ENCODE measurements at regions not wholly inside any gene's neighbourhood (a gene's known extent, or its start where the extent isn't known, plus 50 kb on each side); places are given as distances from the start of the nearest gene placed in this dataset.
"Not testable (repeated sequence)": the region's sequence is repeated elsewhere in the genome, so short reads cannot be mapped to it uniquely, and the experiment has no call there.

DNA sequence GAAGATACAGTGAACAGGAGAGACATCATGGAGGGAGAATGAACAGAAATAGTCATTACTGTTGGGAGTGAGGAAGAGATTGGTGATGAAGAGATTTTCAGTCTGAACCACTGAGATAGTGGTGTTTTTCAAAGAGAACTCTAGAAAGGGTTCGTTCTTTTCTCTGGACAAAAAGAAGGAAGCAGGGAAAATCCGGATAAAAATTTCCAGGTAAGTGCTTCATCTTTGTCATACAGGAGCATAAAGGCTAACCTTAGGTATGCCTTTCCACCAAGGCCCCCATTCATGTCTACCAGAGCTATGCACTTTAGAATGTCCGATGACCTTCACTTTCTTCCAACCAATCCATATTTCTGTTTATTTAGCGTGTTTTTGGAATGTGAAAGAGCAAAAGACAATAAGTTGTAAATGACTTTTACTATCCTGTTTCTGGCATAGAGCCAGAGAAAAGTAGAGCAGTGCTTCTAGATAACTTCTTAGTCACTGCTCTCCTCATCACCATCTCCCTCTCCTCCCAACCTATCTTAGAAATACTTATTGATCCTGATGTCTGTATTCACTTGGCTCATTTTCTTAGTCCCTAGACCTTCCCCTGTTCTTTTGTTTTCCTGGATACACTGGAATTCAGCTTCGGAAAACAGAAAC is 116.5 kb downstream of the TTC6 start:
- no peak for DNase-seq (ENCODE audit: low read depth in 2 of 2)

DNA sequence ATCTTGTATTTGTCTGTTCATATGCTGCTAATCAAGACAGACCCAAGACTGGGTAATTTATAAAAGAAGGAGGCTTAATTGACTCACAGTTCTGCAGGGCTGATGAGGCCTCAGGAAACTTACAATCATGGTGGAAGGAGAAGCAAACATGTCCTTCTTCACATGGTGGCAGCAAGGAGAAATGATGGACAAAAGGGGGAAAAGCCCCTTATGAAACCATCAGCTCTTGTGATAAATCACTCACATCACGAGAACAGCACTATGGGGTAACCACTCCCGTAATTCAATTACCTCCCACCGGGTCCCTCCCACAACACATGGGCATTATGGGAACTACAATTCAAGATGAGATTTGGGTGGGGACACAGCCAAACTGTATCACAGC is 117.0 kb downstream of the TTC6 start:
- not testable (repeated sequence) for DNase-seq (ENCODE audit: low read depth in 2 of 2)

DNA sequence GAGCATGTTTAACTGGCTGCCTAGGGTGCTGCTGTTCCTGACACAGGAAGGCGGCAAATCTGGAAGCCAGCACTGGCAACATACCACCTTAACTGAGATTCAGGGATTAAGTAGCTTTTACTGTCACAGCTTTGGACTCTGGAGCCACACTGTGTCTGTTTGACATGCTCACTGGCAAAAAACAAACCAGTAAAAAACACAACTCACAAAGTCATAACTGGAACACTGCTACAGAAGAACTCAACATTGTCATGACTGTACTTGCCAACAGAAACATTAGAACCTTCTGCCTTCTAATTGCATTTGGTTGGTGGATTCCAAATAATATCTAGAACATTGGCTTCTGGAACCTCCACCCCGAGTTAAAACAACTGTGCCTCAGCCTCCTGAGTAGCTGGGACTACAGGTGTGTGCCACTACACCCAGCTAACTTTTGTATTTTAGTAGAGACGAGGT is 117.6 kb downstream of the TTC6 start:
- no peak for DNase-seq (ENCODE audit: low read depth in 2 of 2)

DNA sequence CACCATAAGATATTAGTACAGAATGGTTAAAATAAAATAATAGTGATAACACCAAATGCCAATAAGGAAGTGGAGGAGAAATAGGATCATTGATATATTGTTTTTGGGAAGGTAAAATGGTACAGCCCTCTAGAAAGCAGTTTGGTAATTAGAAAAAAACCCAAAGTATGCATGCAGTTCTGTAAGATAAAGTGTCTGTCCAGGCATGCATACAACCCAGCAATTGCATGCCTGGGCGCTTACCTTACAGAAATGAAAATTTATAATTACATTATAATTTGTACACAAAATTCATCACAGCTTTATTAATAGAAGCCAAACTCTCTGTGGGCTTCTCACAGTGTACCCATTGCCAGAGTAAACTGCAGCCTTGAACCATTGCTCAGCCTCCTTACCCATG is 124.7 kb downstream of the TTC6 start:
- no peak for DNase-seq (ENCODE audit: low read depth in 2 of 2)

DNA sequence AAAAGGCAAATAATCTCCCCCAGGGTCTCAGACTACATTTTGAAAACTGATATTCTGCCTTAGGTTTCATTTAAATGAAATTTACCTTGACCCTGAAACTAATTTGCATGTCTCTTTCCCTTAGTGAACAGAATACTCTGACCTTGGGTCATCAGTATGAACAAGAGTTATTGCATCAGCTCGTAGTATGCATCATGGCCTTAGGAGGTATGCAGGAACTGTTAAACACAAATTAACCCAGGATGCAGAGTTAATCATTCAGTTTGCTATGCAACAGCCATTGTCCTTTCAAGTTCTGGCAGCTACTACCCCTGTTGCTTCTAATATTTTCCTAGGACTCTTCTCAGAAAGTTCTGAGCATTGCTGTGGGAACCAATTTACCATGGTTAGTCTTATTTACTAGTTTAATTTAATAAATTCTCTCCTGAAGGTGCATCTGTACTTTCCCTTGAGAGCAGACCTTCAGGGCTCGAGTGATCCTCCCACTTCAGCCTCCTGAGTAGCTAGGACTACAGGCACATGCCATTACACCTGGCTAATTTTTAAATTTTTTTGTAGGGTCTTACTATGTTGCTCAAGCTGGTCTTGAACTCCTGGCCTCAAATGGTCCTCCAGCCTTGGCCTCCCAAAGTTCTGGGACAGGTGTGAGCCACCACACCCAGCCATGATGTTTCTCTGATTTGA is 126.7 kb downstream of the TTC6 start:
- DNase-seq (ENCODE audit: low read depth in 2 of 2): no peak

DNA sequence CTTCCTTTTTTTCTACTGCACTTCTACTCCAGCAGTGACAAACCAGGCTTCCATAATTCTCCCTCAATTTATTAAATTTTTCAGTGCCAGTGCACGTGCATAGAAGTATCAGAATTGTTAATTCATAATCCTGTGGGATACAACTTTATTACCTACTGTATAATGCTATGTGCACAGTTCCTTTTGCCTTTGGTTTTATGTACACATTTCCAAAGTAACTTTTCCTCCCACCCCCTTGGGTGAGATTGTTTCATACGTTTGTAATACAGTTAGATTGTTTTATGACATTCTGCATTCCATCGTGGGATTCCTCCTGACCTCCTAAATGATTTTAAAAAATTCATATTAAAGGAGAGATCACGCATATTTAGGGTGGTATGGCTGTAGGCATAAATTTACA is 128.1 kb downstream of the TTC6 start:
- no peak for DNase-seq (ENCODE audit: low read depth in 2 of 2)

DNA sequence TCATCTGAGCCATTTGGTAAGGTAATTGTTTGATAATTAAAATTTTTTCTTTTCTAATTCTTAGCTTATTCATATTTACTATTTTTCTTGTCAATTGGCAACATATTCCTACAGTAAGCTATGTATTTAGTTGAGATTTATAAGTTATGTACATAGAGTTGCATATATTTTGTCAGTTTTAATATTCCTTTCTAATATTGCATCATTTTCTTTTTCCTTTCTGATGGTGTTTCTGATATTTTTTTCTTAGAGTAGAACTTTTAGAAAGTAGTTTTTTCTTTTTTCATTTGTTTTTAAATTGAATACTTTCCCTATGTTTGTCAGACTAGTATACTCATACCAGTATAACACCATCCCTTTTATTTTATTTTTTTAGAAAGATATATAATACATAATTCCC is 131.3 kb downstream of the TTC6 start:
- no peak for DNase-seq (ENCODE audit: low read depth in 2 of 2)

DNA sequence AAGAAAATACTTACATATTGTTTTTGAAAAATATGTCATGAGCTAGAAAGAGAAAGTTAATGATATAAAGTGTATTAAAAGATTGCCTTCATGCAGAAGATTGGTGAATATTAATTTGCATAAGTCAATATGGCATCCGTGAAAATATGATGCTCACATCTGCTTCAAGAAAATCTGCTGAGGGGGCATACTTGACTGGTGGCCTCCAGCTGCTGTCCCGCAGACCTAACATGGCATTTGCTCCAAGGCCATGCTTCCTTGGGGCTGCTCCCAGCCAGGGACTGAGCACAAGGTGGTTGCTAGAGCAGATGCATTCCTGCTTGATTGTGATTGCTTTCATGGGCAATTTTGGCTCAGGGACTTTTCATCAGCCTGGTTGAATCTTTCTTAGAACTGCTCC is 133.8 kb downstream of the TTC6 start:
- DNase-seq (ENCODE audit: low read depth in 2 of 2): no peak

DNA sequence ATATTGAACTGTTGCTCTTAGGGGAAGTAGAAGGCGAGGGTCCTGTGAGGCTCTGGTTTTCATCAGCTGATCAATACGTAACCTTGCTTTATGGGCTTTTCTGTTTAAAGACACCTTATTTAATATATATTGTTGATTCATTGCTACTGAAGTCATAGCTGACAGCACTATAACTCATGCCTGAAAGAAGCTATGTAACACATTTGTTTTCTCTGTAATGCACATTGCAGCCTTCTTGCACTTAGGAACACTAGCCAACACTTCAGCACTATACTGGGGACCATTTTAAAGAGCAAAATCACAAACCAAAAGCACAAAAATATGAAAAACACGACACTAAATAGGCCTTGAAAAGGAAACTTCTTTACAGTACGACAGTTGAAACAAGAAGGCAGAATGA is 135.7 kb downstream of the TTC6 start:
- DNase-seq (ENCODE audit: low read depth in 2 of 2): no peak

DNA sequence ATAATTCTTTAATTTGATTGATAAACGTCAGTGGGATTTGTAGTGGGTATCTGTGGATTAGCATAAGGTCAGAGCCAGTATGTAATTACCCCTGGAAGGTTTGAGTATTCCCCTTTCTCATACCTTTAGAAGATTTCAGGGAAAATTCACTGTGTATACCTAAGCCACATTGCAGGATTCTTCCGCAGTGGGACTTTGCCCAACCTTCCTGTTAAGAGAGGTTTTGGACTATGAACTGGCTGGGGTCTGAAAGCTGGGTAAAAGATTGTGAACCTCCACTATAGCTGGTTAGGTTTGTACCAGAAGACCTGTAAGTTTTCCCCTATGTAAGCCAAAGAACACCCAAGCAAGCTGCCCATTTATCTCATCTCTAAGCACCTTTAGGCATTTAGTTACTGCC is 150.2 kb downstream of the TTC6 start:
- DNase-seq (ENCODE audit: low read depth in 2 of 2): no peak

DNA sequence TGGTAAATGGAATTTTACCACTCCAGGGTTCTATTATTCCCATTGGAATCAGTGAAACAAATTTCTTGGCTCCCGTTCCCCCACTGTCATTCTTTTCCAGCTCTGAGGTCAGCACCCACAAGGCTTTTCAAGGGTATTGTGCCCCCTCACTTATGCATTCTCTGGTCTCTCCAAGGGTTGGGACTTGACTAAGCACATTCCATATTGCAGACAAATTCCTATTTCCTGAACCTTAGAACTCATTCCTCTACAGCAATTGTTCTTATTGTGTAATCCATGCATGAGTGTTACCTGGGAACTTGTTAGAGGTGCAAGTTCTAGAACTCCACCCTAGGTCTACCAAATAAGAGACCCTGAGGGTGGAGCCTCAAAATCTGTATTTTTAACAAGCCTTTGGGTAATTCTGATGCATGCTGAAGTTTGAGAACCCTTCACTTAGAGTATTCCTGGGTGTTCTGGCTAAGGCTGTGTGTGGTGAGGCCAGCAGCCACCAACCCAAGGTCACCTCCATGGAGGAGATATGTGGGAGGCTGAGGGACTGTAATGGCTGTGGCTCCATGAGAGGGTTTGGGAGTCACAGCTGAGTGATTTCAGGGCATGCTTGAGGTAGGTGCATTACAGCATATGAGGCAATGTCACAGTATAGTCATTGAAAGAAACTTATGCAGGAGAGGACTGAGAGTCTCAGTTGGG is 150.9 kb downstream of the TTC6 start:
- DNase-seq (ENCODE audit: low read depth in 2 of 2): no peak

DNA sequence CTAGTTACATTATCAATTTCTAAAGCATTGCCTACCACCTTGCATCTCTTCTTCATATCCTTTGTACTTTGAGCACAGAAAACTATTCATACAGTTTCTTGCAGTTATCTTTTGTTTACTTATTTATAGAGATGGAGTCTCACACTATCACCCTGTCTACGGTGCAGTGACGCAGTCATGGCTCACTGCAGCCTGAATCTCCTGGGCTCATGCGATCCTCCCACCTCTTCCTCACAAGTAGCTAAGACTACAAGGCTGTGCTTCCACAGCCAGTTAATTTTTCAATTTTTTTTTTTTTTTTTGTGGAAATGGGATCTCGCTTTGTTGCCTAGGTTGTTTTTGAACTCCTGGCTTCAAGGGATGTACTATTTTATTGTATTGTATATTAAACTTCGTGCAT is 158.0 kb downstream of the TTC6 start:
- no peak for DNase-seq (ENCODE audit: low read depth in 2 of 2)

DNA sequence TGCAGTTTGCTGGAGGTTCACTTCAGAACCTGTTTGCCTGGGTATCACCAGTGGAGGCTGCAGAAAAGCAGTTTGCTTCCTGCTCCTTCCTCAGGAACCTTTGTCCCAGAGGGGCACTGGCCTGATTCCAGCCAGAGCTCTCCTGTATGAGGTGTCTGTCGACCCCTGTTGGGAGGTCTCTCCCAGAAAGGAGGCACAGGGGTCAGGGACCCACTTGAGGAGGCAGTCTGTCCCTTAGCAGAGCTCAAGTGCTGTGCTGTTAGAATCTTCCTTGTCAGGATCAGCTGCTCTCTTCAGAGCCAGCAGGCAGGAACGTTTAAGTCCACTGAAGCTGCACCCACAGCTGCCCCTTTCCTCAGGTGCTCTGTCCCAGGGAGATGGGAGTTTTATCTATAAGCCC is 164.8 kb downstream of the TTC6 start:
- not testable (repeated sequence) for DNase-seq (ENCODE audit: low read depth in 2 of 2)

DNA sequence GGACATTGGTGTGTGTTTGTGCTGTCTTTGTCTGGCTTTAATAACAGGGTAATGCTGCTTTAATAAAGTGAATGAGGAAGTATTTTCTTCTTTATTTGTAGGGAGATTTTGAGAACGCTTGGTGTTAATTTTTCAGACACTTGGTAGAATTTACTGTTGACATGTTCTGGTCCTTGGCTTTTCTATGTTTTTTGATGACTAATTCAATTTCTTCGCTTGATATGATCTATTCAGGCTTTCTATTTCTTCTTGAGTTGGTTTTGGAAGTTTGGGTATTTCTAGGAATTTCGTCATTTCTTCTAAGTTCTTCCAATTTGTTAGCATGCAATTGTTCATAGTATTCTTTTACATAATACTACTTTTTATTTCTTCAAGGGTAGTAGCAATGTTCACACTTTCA is 167.8 kb downstream of the TTC6 start:
- no peak for DNase-seq (ENCODE audit: low read depth in 2 of 2)

DNA sequence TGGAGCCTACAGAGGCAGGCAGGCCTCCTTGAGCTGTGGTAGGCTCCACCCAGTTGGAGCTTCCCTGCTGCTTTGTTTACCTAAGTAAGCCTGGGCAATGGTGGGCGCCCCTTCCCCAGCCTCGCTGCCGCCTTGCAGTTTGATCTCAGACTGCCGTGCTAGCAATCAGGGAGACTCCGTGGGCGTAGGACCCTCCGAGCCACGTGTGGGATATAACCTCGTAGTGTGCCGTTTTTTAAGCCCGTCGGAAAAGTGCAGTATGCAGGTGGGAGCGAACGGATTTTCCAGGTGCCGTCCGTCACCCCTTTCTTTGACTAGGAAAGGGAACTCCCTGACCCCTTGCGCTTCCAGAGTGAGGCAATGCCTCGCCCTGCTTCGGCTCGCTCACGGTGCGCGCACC is 176.9 kb downstream of the TTC6 start:
- DNase-seq (ENCODE audit: low read depth in 2 of 2): not testable (repeated sequence)

DNA sequence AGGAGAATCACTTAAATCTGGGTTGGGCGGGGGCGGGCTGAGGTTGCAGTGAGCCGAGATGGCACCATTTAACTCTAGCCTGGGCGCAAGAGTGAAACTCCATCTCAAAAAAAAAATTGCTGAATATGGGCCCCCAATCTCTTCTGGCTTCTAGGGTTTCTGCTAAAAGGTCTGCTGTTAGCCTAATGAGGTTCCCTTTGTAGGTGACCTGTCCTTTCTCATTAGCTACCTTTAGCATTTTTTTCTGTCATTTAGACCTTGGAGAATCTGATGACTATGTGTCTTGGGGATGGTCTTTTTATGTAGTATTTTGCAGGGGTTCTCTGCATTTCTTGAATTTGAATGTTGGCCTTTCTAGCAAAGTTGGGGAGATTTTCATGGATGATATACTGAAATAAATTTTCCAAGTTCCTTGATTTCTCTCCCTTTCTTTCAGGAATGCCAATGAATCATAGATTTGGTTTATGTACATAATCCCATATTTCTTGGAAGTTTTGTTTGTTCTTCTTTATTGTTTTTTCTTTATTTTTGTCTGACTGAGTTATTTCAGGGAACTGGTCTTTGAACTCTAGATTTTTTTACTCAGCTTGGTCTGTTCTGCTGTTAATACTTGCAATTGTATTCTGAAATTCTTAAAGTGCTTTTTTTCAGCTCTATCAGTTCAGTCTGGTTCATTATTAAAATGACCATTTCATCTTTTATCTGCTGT is 181.5 kb downstream of the TTC6 start:
- no peak for DNase-seq (ENCODE audit: low read depth in 2 of 2)

DNA sequence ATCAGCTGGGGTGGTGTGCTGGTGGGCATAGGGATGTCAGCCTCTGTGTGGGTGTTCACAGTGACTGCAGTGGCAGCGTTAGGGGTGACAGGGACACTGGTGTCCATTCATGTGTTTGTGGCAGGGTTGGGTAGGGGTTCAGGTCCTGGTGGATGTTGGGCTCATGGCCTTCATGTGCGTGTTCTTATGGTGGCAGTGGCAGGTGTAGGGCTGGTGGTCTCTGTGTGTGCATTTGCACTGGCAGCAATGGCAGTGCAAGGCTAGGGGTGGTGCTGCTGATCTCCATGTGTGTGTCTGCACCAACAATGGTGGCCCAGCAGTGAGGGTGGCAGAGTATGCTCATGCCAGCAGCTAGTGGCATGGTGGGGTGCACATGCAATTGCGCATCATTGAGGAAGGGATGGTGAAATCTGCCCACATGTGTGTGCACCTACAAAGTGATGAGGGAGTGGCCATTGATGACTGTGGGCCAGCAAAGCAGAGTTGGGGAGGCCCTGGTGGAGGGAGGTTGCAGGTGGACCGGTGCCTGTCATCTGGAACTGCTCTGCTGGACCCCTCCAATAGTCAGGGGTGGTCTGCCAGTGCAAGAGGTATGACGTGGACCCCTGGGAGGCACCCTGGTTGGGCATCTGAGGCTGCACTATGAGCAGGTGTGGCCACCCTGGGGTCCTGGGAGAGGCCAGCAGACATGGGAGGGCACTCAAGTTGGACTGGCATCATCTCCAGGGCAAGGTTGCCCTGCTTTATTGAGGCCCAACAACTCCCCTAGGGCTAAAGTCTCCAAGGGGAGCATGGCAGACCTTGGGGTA is 182.9 kb downstream of the TTC6 start:
- no peak for DNase-seq (ENCODE audit: low read depth in 2 of 2)

DNA sequence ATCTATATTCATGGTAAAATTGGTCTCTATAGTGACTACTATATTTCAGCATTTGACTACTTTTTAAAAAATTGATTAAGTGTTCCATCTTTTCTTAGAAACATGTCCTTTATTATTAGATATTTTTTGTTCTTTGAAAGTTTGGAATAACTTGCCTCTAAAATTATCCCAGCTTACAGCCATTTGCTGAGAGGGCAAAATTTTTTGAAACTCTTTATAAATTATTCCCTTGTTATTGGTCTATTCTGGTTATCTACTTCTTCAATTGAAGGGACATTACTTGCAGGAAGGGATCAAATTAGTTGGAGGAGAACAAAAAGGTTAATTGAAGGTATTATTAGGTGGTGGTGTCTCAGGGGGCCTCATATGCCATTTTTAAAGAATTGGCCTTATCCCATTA is 184.1 kb downstream of the TTC6 start:
- no peak for DNase-seq (ENCODE audit: low read depth in 2 of 2)

DNA sequence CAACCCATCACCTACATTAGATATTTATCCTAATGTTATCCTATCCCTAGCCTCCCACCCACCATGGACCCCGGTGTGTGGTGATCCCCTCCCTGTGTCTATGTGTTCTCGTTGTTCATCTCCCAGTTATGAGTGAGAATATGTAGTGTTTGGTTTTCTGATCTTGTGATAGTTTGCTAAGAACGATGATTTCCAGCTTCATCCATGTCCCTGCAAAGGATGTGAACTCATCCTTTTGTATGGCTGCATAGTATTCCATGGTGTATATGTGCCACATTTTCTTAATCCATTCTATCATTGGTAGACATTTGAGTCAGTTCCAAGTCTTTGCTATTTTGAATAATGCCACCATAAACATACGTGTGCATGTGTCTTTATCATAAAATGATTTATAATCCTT is 185.3 kb downstream of the TTC6 start:
- DNase-seq (ENCODE audit: low read depth in 2 of 2): not testable (repeated sequence)

DNA sequence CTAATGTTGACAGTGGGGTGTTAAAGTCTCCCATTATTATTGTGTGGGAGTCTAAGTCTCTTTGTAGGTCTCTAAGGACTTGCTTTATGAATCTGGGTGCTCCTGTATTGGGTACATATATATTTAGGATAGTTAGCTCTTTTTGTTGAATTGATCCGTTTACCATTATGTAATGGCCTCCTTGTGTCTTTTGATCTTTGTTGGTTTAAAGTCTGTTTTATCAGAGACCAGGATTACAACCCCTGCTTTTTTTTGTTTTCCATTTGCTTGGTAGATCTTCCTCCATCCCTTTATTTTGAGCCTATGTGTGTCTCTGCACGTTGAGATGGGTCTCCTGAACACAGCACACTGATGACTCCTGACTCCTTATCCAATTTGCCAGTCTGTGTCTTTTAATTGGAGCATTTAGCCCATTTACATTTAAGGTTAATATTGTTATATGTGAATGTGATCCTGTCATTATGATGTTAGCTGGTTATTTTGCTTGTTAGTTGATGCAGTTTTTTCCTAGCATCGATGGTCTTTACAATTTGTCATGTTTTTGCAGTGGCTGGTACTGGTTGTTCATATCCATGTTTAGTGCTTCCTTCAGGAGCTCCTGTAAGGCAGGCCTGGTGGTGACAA is 188.9 kb downstream of the TTC6 start:
- not testable (repeated sequence) for DNase-seq (ENCODE audit: low read depth in 2 of 2)

DNA sequence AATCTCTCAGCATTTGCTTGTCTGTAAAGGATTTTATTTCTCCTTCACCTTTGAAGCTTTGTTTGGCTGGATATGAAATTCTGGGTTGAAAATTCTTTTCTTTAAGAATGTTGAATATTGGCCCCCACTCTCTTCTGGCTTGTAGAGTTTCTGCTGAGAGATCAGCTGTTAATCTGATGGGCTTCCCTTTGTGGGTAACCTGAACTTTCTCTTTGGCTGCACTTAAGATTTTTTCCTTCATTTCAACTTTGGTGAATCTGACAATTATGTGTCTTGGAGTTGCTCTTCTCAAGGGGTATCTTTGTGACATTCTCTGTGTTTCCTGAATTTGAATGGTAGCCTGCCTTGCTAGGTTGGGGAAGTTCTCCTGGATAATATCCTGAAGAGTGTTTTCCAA is 189.4 kb downstream of the TTC6 start:
- DNase-seq (ENCODE audit: low read depth in 2 of 2): not testable (repeated sequence)
